ENCODE measurements at regions not wholly inside any gene's neighbourhood (a gene's known extent, or its start where the extent isn't known, plus 50 kb on each side); places are given as distances from the start of the nearest gene placed in this dataset.
A peak's percentile ranks its signal among the peaks of the same experiment; 100 is the strongest.

DNA sequence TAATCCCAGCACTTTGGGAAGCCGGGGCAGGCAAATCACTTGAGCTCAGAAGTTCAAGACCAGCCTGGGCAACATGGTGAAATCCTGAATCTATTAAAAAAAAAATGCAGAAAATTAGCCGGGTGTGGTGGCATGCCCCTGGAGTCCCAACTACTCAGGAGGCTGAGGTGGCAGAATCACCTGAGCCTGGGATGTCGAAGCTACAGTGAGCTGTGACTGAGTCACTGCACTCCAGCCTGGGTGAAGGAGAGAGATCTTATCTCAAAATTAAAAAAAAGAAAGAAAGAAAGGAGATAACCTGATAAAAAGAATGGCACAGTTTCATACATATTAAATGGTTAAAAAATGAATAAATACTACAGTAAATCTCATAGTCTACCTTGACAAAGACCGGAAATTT, 123.6 kb upstream of the TNFAIP3 start:
- no peak for DNase-seq
- H3K36me3 ChIP-seq = no peaks in the 10 kb centered on the region
- peaks cover 2% of the 10 kb centered on the region for H3K4me1 ChIP-seq
- no peak overlapping the region for H3K4me3 ChIP-seq
- intact Hi-C loops (cut with micrococcal nuclease) = no loop called here
- H3K27ac ChIP-seq (replicated peaks) = no peak overlapping the region
- no peak for TF ChIP-seq CTCF (IDR thresholded peaks at IDR 0.05; ENCODE audit: borderline replicate concordance)
- H3K9me3 ChIP-seq (replicated peaks) = no peaks in the 10 kb centered on the region
- no peaks in the 10 kb centered on the region for H3K27me3 ChIP-seq (ENCODE audit: low read depth)

DNA sequence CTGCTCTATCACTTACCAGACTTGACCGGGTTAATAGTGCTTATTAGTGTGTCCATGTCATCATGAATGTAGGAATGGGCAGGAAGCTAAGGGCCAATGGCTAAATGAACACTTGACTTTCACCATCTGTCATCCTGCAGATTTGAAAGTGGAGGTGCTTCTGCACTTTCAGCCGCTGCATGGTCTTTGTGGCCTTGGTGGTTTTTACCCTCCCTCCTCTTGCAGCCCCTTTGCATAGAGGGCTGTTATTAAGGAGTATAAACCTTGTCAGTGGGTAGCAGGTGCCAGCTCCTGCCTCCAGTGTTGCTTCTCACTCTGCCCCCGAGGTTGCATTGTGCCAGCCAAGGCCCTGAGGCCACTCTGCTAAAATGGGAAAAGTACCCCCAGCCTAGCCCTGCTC, 122.2 kb upstream of the TNFAIP3 start:
- DNase-seq = no peak
- H3K27ac ChIP-seq (replicated peaks) = no peak overlapping the region
- H3K4me1 ChIP-seq = peaks cover 15% of the 10 kb centered on the region
- intact Hi-C loops (cut with micrococcal nuclease) = no loop called here
- no peaks in the 10 kb centered on the region for H3K9me3 ChIP-seq (replicated peaks)
- H3K27me3 ChIP-seq (ENCODE audit: low read depth) = no peaks in the 10 kb centered on the region
- H3K36me3 ChIP-seq = no peaks in the 10 kb centered on the region
- TF ChIP-seq CTCF (IDR thresholded peaks at IDR 0.05; ENCODE audit: borderline replicate concordance) = no peak
- no peak overlapping the region for H3K4me3 ChIP-seq

- intact Hi-C loops (cut with micrococcal nuclease) = no loop called here
These were observed 121.7 kb upstream of the TNFAIP3 start for GRCh38 chr6:137745321-137745720.

GRCh38 chr6:137746264-137746663, 120.8 kb upstream of the TNFAIP3 start:
- H3K36me3 ChIP-seq = no peaks in the 10 kb centered on the region
- H3K27me3 ChIP-seq (ENCODE audit: low read depth) = no peaks in the 10 kb centered on the region
- TF ChIP-seq CTCF (IDR thresholded peaks at IDR 0.05; ENCODE audit: borderline replicate concordance) = no peak
- H3K4me1 ChIP-seq = peaks cover 19% of the 10 kb centered on the region
- no peak overlapping the region for H3K4me3 ChIP-seq
- H3K9me3 ChIP-seq (replicated peaks) = no peaks in the 10 kb centered on the region
- DNase-seq = no peak
- intact Hi-C loops (cut with micrococcal nuclease) = no loop called here
- H3K27ac ChIP-seq (replicated peaks) = no peak overlapping the region

More at GRCh38 chr6:137745321-137745720, 121.7 kb upstream of the TNFAIP3 start:
- no peak for TF ChIP-seq CTCF (IDR thresholded peaks at IDR 0.05; ENCODE audit: borderline replicate concordance)
- DNase-seq = no peak
- Histone ChIP-seq H3K9me3 (replicated peaks) (no peaks in the 10 kb centered on the region), H3K27me3 (ENCODE audit: low read depth) (no peaks in the 10 kb centered on the region), H3K27ac (replicated peaks) (no peak overlapping the region), H3K4me3 (no peak overlapping the region), H3K4me1 (peaks cover 19% of the 10 kb centered on the region), H3K36me3 (no peaks in the 10 kb centered on the region)

- intact Hi-C loops (cut with micrococcal nuclease) = no loop called here
- Histone ChIP-seq H3K36me3 (no peaks in the 10 kb centered on the region), H3K27ac (replicated peaks) (peak overlapping the region; percentile 50), H3K9me3 (replicated peaks) (no peaks in the 10 kb centered on the region), H3K27me3 (ENCODE audit: low read depth) (no peaks in the 10 kb centered on the region), H3K4me3 (peak overlapping the region; percentile 25), H3K4me1 (peaks cover 19% of the 10 kb centered on the region)
- no peak for TF ChIP-seq CTCF (IDR thresholded peaks at IDR 0.05; ENCODE audit: borderline replicate concordance)
- DNase-seq = no peak
These were observed 117.3 kb upstream of the TNFAIP3 start for GRCh38 chr6:137749696-137750211.

Measured in left ventricle myocardium inferior (tissue), 1 donor.